A549 (cell line): ENCODE measurements at regions not wholly inside any gene's neighbourhood (a gene's known extent, or its start where the extent isn't known, plus 50 kb on each side); places are given as distances from the start of the nearest gene placed in this dataset.

Experiments
- EP300 ChIP-seq, 2 experiments: fragments of >200 bp; sonication (Bioruptor Twin); formaldehyde crosslinking; IDR thresholded peaks; 2 replicates in 1 of 2; 3 replicates in 1 of 2; pipeline ENCODE4 v1.6.1; 2016 to 2017
- MAFK ChIP-seq: fragments of 450-650 bp; IDR thresholded peaks from 2 replicates; pipeline ENCODE4 v1.6.1; 2014; ENCODE audit not compliant: partially characterized antibody
- POLR2A ChIP-seq: IDR thresholded peaks from 2 replicates; pipeline ENCODE4 v1.6.1; 2012; ENCODE audit warnings: mild to moderate bottlenecking, low read length
- ZNF302 ChIP-seq: fragments of 250-450 bp; sonication (Bioruptor Pico); IDR thresholded peaks from 2 replicates; pipeline ENCODE4 v1.9.0; 2021; ENCODE audit warnings: inconsistent platforms, mild to moderate bottlenecking, moderate library complexity

- TF ChIP-seq POLR2A (no peak), ZNF302 (CRISPR knock-in tag) (no peak), EP300 (IDR thresholded peaks at IDR 0.05) (no peak), MAFK (no peak)
Measured at GRCh38 chr2:71842744-71843143, 304.9 kb downstream of the CYP26B1 start.
